HepG2 (cell line): ENCODE measurements at regions not wholly inside any gene's neighbourhood (a gene's known extent, or its start where the extent isn't known, plus 50 kb on each side); places are given as distances from the start of the nearest gene placed in this dataset.

ENCODE experiments used
- ATAC-seq: fragments of 200-7000 bp; cut with Tn5 transposase; 3 replicates; pipeline ENCODE4 v1.9.1; 2020; ENCODE audit warnings: mild to moderate bottlenecking, moderate library complexity
- BruUV-seq: library from RNA; stranded (reverse); fragments of 400-500 nt; replicated peaks from 2 replicates; lab custom pipeline; 2021; lab: Mats Ljungman, UMichigan
- CTCF ChIA-PET: fragments of 300-600 bp; formaldehyde crosslinking; extraction: SDS; loops from one replicate; lab custom pipeline; 2021; ENCODE audit warnings: low total read pairs, inconsistent platforms, low intra/inter-chr PET ratio; lab: Yijun Ruan, JAX
- POLR2A ChIA-PET: fragments of 350-600 bp; sonication (Branson Sonifier 250); formaldehyde crosslinking; loops from one replicate; lab custom pipeline; 2020; ENCODE audit warnings: antibody characterized with exemption, inconsistent platforms; lab: Yijun Ruan, JAX
- DNase-seq: peaks from one replicate; pipeline ENCODE4 v3.0.0-alpha.2; 2015; ENCODE audit warnings: low spot score
- FAIRE-seq: peaks from 3 replicates; lab custom pipeline; 2011; peaks lifted over from hg19 to GRCh38; lab: Jason Lieb, UNC
- H2AFZ ChIP-seq: one replicate; pipeline ENCODE4 v1.6.1; 2011; ENCODE audit warnings: low read length, inconsistent platforms
- H3K27ac ChIP-seq: fragments of 300-600 bp; 3 replicates; pipeline ENCODE4 v1.8.0; 2011; ENCODE audit warnings: mixed run types, mild to moderate bottlenecking, mixed read lengths, low read length, inconsistent platforms; ENCODE audit not compliant: insufficient read depth; ENCODE audit errors: extremely low read length
- H3K27me3 ChIP-seq, 2 experiments: fragments of 200-600 bp in 1 of 2; 2 replicates in 1 of 2; 3 replicates in 1 of 2; pipeline versions ENCODE4 v1.6.0 to v1.8.0; 2011; ENCODE audit warnings: low read length in 2 of 2, mild to moderate bottlenecking in 2 of 2, moderate library complexity in 2 of 2, inconsistent platforms in 1 of 2; ENCODE audit not compliant: insufficient read depth in 2 of 2, control insufficient read depth in 1 of 2
- H3K36me3 ChIP-seq, 2 experiments: fragments of 200-600 bp in 1 of 2; replicated peaks in 1 of 2; 2 replicates in 1 of 2; 3 replicates in 1 of 2; pipeline versions ENCODE4 v1.5.1 to v1.8.0; 2011; ENCODE audit warnings: low read length in 2 of 2, inconsistent platforms in 1 of 2; ENCODE audit not compliant: insufficient read depth in 2 of 2, control insufficient read depth in 1 of 2
- H3K4me1 ChIP-seq: 2 replicates; pipeline ENCODE4 v1.5.1; 2012; ENCODE audit warnings: low read length, inconsistent platforms; ENCODE audit not compliant: insufficient read depth
- H3K4me2 ChIP-seq: 2 replicates; pipeline ENCODE4 v1.6.0; 2011; ENCODE audit warnings: low read depth, low read length, inconsistent platforms
- H3K4me3 ChIP-seq, 3 experiments: fragments of 200-600 bp in 1 of 3; sonication (generic), shearing (Covaris generic) in 1 of 3; replicated peaks in 1 of 3; 2 replicates each; pipeline ENCODE4 v1.5.1; 2011 to 2016; ENCODE audit warnings: low read length in 3 of 3, inconsistent platforms in 2 of 3, low read depth in 2 of 3, mild to moderate bottlenecking in 2 of 3, control low read depth in 1 of 3, mixed read lengths in 1 of 3; ENCODE audit not compliant: insufficient read depth in 1 of 3
- H3K79me2 ChIP-seq: one replicate; pipeline ENCODE4 v1.6.1; 2011; ENCODE audit warnings: low read length, inconsistent platforms; ENCODE audit not compliant: insufficient read depth
- H3K9ac ChIP-seq: 2 replicates; pipeline ENCODE4 v1.6.0; 2011; ENCODE audit warnings: mild to moderate bottlenecking, low read depth, low read length, inconsistent platforms; ENCODE audit not compliant: insufficient read depth
- H3K9me3 ChIP-seq: 2 replicates; pipeline ENCODE4 v1.5.1; 2012; ENCODE audit warnings: mild to moderate bottlenecking, low read length
- H4K20me1 ChIP-seq: 2 replicates; pipeline ENCODE4 v1.6.0; 2011; ENCODE audit warnings: inconsistent platforms, mild to moderate bottlenecking, low read length, moderate library complexity; ENCODE audit not compliant: insufficient read depth
- HNRNPUL1 ChIP-seq: fragments of 200-400 bp; formaldehyde crosslinking; IDR thresholded peaks from 2 replicates; pipeline ENCODE4 v1.6.1; 2017; ENCODE audit warnings: low read depth, mild to moderate bottlenecking, low read length, moderate library complexity
- NFIC ChIP-seq: IDR thresholded peaks from 2 replicates; pipeline ENCODE4 v1.6.1; 2012; ENCODE audit warnings: mild to moderate bottlenecking, low read length, inconsistent platforms
- NR1H2 ChIP-seq: sonication (generic); formaldehyde crosslinking; IDR thresholded peaks from 2 replicates; pipeline ENCODE4 v1.8.1; 2022; ENCODE audit warnings: low read depth, missing genetic modification reagents, borderline replicate concordance
- ONECUT2 ChIP-seq: sonication (generic); formaldehyde crosslinking; IDR thresholded peaks from 2 replicates; pipeline ENCODE4 v1.4.0; 2020; ENCODE audit warnings: missing genetic modification reagents
- RFX1 ChIP-seq: fragments of 450-650 bp; IDR thresholded peaks from 2 replicates; pipeline ENCODE4 v1.6.1; 2017
- SIN3B ChIP-seq: fragments of 150-350 bp; IDR thresholded peaks from 2 replicates; pipeline ENCODE4 v1.6.1; 2014; ENCODE audit warnings: low read length
- SIX1 ChIP-seq: sonication (generic); formaldehyde crosslinking; IDR thresholded peaks from 2 replicates; pipeline ENCODE4 v1.4.0; 2020; ENCODE audit warnings: missing genetic modification reagents, borderline replicate concordance
- STAT5B ChIP-seq: sonication (generic); formaldehyde crosslinking; IDR thresholded peaks from 2 replicates; pipeline ENCODE4 v1.4.0; 2020; ENCODE audit warnings: missing genetic modification reagents
- TCF12 ChIP-seq, 2 experiments: fragments of 450-650 bp in 1 of 2; sonication (generic) in 1 of 2; formaldehyde crosslinking in 1 of 2; IDR thresholded peaks; 2 replicates each; pipeline versions ENCODE4 v1.6.1 to v1.8.0; 2017 to 2022; ENCODE audit warnings: antibody characterized with exemption in 1 of 2, mild to moderate bottlenecking in 1 of 2, missing genetic modification reagents in 1 of 2, moderate library complexity in 1 of 2
- U2AF1 ChIP-seq: fragments of 200-400 bp; formaldehyde crosslinking; optimal IDR thresholded peaks from 2 replicates; pipeline ENCODE3; 2017; ENCODE audit warnings: mild to moderate bottlenecking, low read depth, low read length
- ZSCAN25 ChIP-seq: sonication (generic); formaldehyde crosslinking; IDR thresholded peaks from 2 replicates; pipeline ENCODE4 v1.8.0; 2022; ENCODE audit warnings: mild to moderate bottlenecking, missing genetic modification reagents
- WGBS: methylation state at CpG from one replicate; pipeline ENCODE4 v1.1.6; 2017; ENCODE audit warnings: low lambda C conversion rate; 5-methylcytosine and 5-hydroxymethylcytosine counted together
- in situ Hi-C: cut with HindIII; loops from 2 replicates; pipeline ENCODE4 v1.10.0; 2017; ENCODE audit warnings: low pct_unique_long_range_greater_than_20kb; ENCODE audit not compliant: extremely low pct_ligation_motif_present
- intact Hi-C: fragments of 100-400 bp; cut with micrococcal nuclease; formaldehyde crosslinking; loops from one replicate; pipeline ENCODE4 v1.10.0; 2022; ENCODE audit not compliant: unreplicated experiment
- TF ChIP-seq, protein P1 (sequence below): sonication (generic); formaldehyde crosslinking; IDR thresholded peaks from 2 replicates; pipeline ENCODE4 v1.5.1; 2020; ENCODE audit warnings: missing genetic modification reagents, mild to moderate bottlenecking, borderline replicate concordance
- TF ChIP-seq, protein P2 (sequence below): fragments of 450-650 bp; IDR thresholded peaks from 2 replicates; pipeline ENCODE4 v1.6.1; 2017
- TF ChIP-seq, protein P3 (sequence below): sonication (generic); formaldehyde crosslinking; IDR thresholded peaks from 2 replicates; pipeline ENCODE4 v1.5.0; 2020; ENCODE audit warnings: mild to moderate bottlenecking, missing genetic modification reagents
- TF ChIP-seq, protein P4 (sequence below): sonication (generic); formaldehyde crosslinking; IDR thresholded peaks from 2 replicates; pipeline ENCODE4 v1.5.0; 2020; ENCODE audit warnings: missing genetic modification reagents

DNA sequence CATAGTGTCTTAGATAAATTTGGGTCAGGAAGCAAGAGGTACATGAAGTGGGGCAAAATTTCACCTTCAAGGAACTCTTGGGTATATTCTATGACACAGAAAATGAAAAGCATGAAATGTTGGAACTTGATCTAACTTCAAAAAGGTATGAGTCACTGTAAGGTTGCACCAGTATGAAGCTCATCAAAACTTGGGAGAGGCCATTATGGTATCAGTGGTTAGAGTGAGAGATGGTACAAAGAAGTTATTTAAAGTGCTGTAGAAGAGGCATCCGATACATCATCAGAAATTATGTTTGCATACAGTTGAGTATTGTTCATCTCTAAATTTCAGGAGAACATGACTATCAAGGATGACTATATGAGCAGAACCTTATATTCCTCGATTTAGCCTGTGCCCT lies 302.9 kb upstream of the SUCLG2 start:
- Histone ChIP-seq H2AFZ (no peak overlapping the region), H3K9me3 (no peaks in the 10 kb centered on the region), H4K20me1 (no peaks in the 10 kb centered on the region), H3K4me3 (no peak overlapping the region), H3K36me3 (no peaks in the 10 kb centered on the region), H3K9ac (no peak overlapping the region), H3K4me1 (no peaks in the 10 kb centered on the region), H3K4me2 (no peak overlapping the region), H3K27ac (no peak overlapping the region), H3K79me2 (no peaks in the 10 kb centered on the region), H3K27me3 (no peaks in the 10 kb centered on the region)
- CTCF ChIA-PET = no interaction called here
- no peak for DNase-seq
- BruUV-seq = no TSS peak
- FAIRE-seq = no peak
- POLR2A ChIA-PET = no interaction called here
- intact Hi-C loops (no loop called here), in situ Hi-C loops (no loop called here)
- WGBS = 0% methylated on average over 2 of the region's 2 CpGs
- ATAC-seq = no peak
- TF ChIP-seq NR1H2 (no peak), TCF12 (IDR thresholded peaks at IDR 0.05) (no peak), TCF12 (CRISPR knock-in tag; IDR thresholded peaks at IDR 0.05) (no peak), U2AF1 (no peak), ONECUT2 (no peak), ZSCAN25 (CRISPR knock-in tag) (no peak), HNRNPUL1 (no peak), NFIC (no peak), RFX1 (no peak), STAT5B (no peak), SIN3B (no peak), SIX1 (CRISPR knock-in tag) (no peak)
- TF ChIP-seq, protein P1, sequence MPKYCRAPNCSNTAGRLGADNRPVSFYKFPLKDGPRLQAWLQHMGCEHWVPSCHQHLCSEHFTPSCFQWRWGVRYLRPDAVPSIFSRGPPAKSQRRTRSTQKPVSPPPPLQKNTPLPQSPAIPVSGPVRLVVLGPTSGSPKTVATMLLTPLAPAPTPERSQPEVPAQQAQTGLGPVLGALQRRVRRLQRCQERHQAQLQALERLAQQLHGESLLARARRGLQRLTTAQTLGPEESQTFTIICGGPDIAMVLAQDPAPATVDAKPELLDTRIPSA (CRISPR knock-in tag) = no peak
- TF ChIP-seq, protein P2, sequence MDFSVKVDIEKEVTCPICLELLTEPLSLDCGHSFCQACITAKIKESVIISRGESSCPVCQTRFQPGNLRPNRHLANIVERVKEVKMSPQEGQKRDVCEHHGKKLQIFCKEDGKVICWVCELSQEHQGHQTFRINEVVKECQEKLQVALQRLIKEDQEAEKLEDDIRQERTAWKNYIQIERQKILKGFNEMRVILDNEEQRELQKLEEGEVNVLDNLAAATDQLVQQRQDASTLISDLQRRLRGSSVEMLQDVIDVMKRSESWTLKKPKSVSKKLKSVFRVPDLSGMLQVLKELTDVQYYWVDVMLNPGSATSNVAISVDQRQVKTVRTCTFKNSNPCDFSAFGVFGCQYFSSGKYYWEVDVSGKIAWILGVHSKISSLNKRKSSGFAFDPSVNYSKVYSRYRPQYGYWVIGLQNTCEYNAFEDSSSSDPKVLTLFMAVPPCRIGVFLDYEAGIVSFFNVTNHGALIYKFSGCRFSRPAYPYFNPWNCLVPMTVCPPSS = no peak
- TF ChIP-seq, protein P3, sequence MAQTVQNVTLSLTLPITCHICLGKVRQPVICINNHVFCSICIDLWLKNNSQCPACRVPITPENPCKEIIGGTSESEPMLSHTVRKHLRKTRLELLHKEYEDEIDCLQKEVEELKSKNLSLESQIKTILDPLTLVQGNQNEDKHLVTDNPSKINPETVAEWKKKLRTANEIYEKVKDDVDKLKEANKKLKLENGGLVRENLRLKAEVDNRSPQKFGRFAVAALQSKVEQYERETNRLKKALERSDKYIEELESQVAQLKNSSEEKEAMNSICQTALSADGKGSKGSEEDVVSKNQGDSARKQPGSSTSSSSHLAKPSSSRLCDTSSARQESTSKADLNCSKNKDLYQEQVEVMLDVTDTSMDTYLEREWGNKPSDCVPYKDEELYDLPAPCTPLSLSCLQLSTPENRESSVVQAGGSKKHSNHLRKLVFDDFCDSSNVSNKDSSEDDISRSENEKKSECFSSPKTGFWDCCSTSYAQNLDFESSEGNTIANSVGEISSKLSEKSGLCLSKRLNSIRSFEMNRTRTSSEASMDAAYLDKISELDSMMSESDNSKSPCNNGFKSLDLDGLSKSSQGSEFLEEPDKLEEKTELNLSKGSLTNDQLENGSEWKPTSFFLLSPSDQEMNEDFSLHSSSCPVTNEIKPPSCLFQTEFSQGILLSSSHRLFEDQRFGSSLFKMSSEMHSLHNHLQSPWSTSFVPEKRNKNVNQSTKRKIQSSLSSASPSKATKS (CRISPR knock-in tag) = no peak
- TF ChIP-seq, protein P4, sequence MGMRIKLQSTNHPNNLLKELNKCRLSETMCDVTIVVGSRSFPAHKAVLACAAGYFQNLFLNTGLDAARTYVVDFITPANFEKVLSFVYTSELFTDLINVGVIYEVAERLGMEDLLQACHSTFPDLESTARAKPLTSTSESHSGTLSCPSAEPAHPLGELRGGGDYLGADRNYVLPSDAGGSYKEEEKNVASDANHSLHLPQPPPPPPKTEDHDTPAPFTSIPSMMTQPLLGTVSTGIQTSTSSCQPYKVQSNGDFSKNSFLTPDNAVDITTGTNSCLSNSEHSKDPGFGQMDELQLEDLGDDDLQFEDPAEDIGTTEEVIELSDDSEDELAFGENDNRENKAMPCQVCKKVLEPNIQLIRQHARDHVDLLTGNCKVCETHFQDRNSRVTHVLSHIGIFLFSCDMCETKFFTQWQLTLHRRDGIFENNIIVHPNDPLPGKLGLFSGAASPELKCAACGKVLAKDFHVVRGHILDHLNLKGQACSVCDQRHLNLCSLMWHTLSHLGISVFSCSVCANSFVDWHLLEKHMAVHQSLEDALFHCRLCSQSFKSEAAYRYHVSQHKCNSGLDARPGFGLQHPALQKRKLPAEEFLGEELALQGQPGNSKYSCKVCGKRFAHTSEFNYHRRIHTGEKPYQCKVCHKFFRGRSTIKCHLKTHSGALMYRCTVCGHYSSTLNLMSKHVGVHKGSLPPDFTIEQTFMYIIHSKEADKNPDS = no peak
